ENCODE measurements at regions not wholly inside any gene's neighbourhood (a gene's known extent, or its start where the extent isn't known, plus 50 kb on each side); places are given as distances from the start of the nearest gene placed in this dataset.

GRCh38 chr4:124958847-124959246 is 246.3 kb upstream of the ANKRD50 start:
- H3K18ac ChIP-seq (ENCODE audit: extremely low read depth, low read length): no peak overlapping the region
- DNase-seq (ENCODE audit: low read depth in 1 of 2, low spot score in 2 of 2) (no peak), FAIRE-seq (no peak)
- WGBS, 2 experiments (ENCODE audit: extremely low coverage in 1 of 2, insufficient coverage in 1 of 2, insufficient read length in 1 of 2, insufficient replicate concordance in 2 of 2, low coverage in 1 of 2, low lambda C conversion rate in 2 of 2, missing lambda C conversion rate in 1 of 2): 87% methylated on average over 1 of the region's 1 CpG; no CpG with 5 or more reads in 1 of the 2 experiments
- no peak overlapping the region for H4K8ac ChIP-seq (ENCODE audit: extremely low read depth, insufficient read depth, low read length)
- ChIA-PET CTCF (ENCODE audit: partially characterized antibody) (interaction anchor here (1.4 kb wide), 1 partner anchor 132 kb away, joined by 5 read pairs; no protein-coding TSS in a partner anchor), POLR2A (ENCODE audit: partially characterized antibody) (no interaction called here)
- no peaks in the 10 kb centered on the region for H3K23me2 ChIP-seq (ENCODE audit: low read depth, low read length)
- H2BK20ac ChIP-seq (ENCODE audit: low read length): no peak overlapping the region
- H3K4me1 ChIP-seq (replicated peaks in 1 of 4; ENCODE audit: control insufficient read depth in 3 of 4, insufficient read depth in 4 of 4, low read length in 3 of 4): no peaks in the 10 kb centered on the region; a peak in 1 of 7 replicates
- H3K14ac ChIP-seq (ENCODE audit: insufficient read length): no peak overlapping the region
- peaks cover 0 to 2% (median 0%) of the 10 kb centered on the region in 4 experiments; a peak in 2 of 8 replicates for H3K36me3 ChIP-seq (ENCODE audit: control insufficient read depth in 2 of 4, insufficient read depth in 4 of 4, low read length in 3 of 4)
- H2BK12ac ChIP-seq (ENCODE audit: low read depth, low read length): no peak overlapping the region
- H3K79me2 ChIP-seq (ENCODE audit: control insufficient read depth in 1 of 2, insufficient read depth in 2 of 2, low read length in 2 of 2): no peaks in the 10 kb centered on the region
- no peak overlapping the region for H2AK5ac ChIP-seq (ENCODE audit: low read depth, low read length)
- no peak overlapping the region for H2BK15ac ChIP-seq (ENCODE audit: low read length)
- H2BK120ac ChIP-seq (replicated peaks; ENCODE audit: low read depth, low read length): no peak overlapping the region
- H4K91ac ChIP-seq (replicated peaks; ENCODE audit: insufficient read length, low read length): no peak overlapping the region
- H3K4me2 ChIP-seq (ENCODE audit: insufficient read depth in 1 of 2, low read depth in 2 of 2, low read length in 2 of 2): no peak overlapping the region
- no peak overlapping the region for H3K4ac ChIP-seq (replicated peaks; ENCODE audit: insufficient read length, low read depth, low read length)
- no peak overlapping the region for H2BK5ac ChIP-seq (ENCODE audit: low read depth, low read length)
- no peaks in the 10 kb centered on the region for H3K79me1 ChIP-seq (ENCODE audit: low read depth, low read length)
- H4K5ac ChIP-seq (ENCODE audit: insufficient read length, low read depth, low read length): no peak overlapping the region
- H3K9ac ChIP-seq (replicated peaks in 1 of 4; ENCODE audit: extremely low read depth in 1 of 4, low read depth in 3 of 4, low read length in 3 of 4): no peak overlapping the region
- no peak overlapping the region for H3K27ac ChIP-seq (ENCODE audit: low read depth, low read length)
- H3K27me3 ChIP-seq (replicated peaks in 1 of 4; ENCODE audit: control insufficient read depth in 3 of 4, extremely low read depth in 1 of 4, insufficient read depth in 3 of 4, low read length in 3 of 4): no peaks in the 10 kb centered on the region
- no peak overlapping the region for H2AFZ ChIP-seq (ENCODE audit: low read length)
- peaks cover 20 to 22% of the 10 kb centered on the region in 2 experiments for H3K9me3 ChIP-seq (ENCODE audit: insufficient read depth in 2 of 2, low read depth in 1 of 2, low read length in 1 of 2)
- H3K56ac ChIP-seq (replicated peaks; ENCODE audit: insufficient read length, low read depth, low read length): no peak overlapping the region
- H4K20me1 ChIP-seq (replicated peaks in 1 of 2; ENCODE audit: control insufficient read depth in 1 of 2, insufficient read depth in 2 of 2, low read length in 2 of 2): no peaks in the 10 kb centered on the region
- no peak overlapping the region for H3K23ac ChIP-seq (ENCODE audit: insufficient read length)
- no peak overlapping the region for H3K4me3 ChIP-seq (ENCODE audit: extremely low read depth in 1 of 4, insufficient read depth in 2 of 4, low read depth in 3 of 4, low read length in 4 of 4)
- TF ChIP-seq CBX5 (IDR thresholded peaks at IDR 0.05; ENCODE audit: low read depth, low read length) (no peak), E2F6 (IDR thresholded peaks at IDR 0.05) (no peak), CEBPB (IDR thresholded peaks at IDR 0.05; ENCODE audit: low read depth, low read length) (no peak)

Data from H1 (cell line).